MCF 10A (cell line): ENCODE measurements at regions not wholly inside any gene's neighbourhood (a gene's known extent, or its start where the extent isn't known, plus 50 kb on each side); places are given as distances from the start of the nearest gene placed in this dataset.
A peak's percentile ranks its signal among the peaks of the same experiment; 100 is the strongest.

Experiments
- BruUV-seq: library from RNA; stranded (reverse); fragments of 400-500 nt; replicated peaks from 2 replicates; lab custom pipeline; 2021; lab: Mats Ljungman, UMichigan
- CTCF ChIA-PET: fragments of 300-600 bp; sonication (Branson Sonifier 250); formaldehyde crosslinking; extraction: SDS; loops from one replicate; lab custom pipeline; 2021; ENCODE audit warnings: antibody characterized with exemption, inconsistent platforms; lab: Yijun Ruan, JAX
- POLR2A ChIA-PET: fragments of 300-600, 350-650 bp; sonication (Branson Sonifier 250); formaldehyde crosslinking; extraction: SDS; loops from one replicate; lab custom pipeline; 2020; ENCODE audit warnings: antibody characterized with exemption, inconsistent platforms; lab: Yijun Ruan, JAX
- DNase-seq: peaks from one replicate; pipeline ENCODE4 v3.0.0-alpha.2; 2018; ENCODE audit not compliant: unreplicated experiment
- H3K27ac Mint-ChIP-seq: one replicate; pipeline ENCODE4 v1.8.0; 2022; ENCODE audit warnings: mild to moderate bottlenecking, low read depth, mixed read lengths; ENCODE audit not compliant: unreplicated experiment
- H3K27me3 Mint-ChIP-seq: one replicate; pipeline ENCODE4 v1.8.0; 2022; ENCODE audit warnings: mixed read lengths; ENCODE audit not compliant: insufficient read depth, unreplicated experiment
- H3K36me3 Mint-ChIP-seq: one replicate; pipeline ENCODE4 v1.8.0; 2022; ENCODE audit warnings: mild to moderate bottlenecking, moderate library complexity, mixed read lengths; ENCODE audit not compliant: insufficient read depth, unreplicated experiment
- H3K4me1 Mint-ChIP-seq: one replicate; pipeline ENCODE4 v1.8.0; 2022; ENCODE audit warnings: mixed read lengths; ENCODE audit not compliant: insufficient read depth, unreplicated experiment
- H3K4me3 Mint-ChIP-seq: one replicate; pipeline ENCODE4 v1.8.0; 2022; ENCODE audit warnings: mild to moderate bottlenecking, moderate library complexity, mixed read lengths; ENCODE audit not compliant: unreplicated experiment
- H3K9me3 Mint-ChIP-seq: one replicate; pipeline ENCODE4 v1.8.0; 2022; ENCODE audit warnings: mixed read lengths; ENCODE audit not compliant: unreplicated experiment
- intact Hi-C: fragments of 100-400 bp; cut with micrococcal nuclease; formaldehyde crosslinking; loops from 2 replicates; pipeline ENCODE4 v1.14.1; 2022
- TF ChIP-seq, protein P1 (sequence below): fragments of 200-600 bp; IDR thresholded peaks from one replicate; pipeline ENCODE4 v1.8.0; 2022; ENCODE audit warnings: antibody characterized with exemption, mild to moderate bottlenecking; ENCODE audit not compliant: unreplicated experiment

DNA sequence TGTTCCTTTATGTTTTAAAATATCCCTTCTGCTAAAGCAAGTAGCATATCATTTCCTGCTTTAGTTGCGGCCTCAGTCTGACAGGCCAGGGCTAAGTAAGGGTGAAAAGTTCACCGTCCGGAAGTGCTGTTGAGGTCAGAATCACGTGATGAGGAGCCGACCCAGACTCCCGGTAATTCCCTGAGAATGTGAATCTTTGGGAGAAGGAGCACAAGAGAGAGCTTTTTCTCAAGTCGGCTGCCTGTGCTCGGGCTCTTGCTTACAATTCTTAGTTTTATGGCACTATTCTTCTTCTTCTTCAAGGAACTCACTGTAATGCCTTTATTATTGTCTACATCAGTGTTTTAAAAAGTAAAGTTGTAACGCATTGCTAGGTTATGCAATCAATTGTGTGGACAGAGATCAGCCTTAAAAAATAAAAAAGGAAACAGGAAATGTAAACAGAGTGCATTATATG, 309.3 kb downstream of the PRL start:
- no peaks in the 10 kb centered on the region for H3K36me3 Mint-ChIP-seq
- H3K27ac Mint-ChIP-seq = no peak overlapping the region
- CTCF ChIA-PET = no interaction called here
- TF ChIP-seq, protein P1, sequence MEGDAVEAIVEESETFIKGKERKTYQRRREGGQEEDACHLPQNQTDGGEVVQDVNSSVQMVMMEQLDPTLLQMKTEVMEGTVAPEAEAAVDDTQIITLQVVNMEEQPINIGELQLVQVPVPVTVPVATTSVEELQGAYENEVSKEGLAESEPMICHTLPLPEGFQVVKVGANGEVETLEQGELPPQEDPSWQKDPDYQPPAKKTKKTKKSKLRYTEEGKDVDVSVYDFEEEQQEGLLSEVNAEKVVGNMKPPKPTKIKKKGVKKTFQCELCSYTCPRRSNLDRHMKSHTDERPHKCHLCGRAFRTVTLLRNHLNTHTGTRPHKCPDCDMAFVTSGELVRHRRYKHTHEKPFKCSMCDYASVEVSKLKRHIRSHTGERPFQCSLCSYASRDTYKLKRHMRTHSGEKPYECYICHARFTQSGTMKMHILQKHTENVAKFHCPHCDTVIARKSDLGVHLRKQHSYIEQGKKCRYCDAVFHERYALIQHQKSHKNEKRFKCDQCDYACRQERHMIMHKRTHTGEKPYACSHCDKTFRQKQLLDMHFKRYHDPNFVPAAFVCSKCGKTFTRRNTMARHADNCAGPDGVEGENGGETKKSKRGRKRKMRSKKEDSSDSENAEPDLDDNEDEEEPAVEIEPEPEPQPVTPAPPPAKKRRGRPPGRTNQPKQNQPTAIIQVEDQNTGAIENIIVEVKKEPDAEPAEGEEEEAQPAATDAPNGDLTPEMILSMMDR = no peak
- intact Hi-C loops = no loop called here
- no peaks in the 10 kb centered on the region for H3K27me3 Mint-ChIP-seq
- H3K9me3 Mint-ChIP-seq = no peaks in the 10 kb centered on the region
- peaks cover 6% of the 10 kb centered on the region for H3K4me1 Mint-ChIP-seq
- POLR2A ChIA-PET = interaction anchor here (0.6 kb wide), 1 partner anchor 340 kb away, joined by 3 read pairs; no protein-coding TSS in a partner anchor
- H3K4me3 Mint-ChIP-seq = peak overlapping the region; percentile 18
- DNase-seq = peak; percentile 71
- no TSS peak for BruUV-seq

DNA sequence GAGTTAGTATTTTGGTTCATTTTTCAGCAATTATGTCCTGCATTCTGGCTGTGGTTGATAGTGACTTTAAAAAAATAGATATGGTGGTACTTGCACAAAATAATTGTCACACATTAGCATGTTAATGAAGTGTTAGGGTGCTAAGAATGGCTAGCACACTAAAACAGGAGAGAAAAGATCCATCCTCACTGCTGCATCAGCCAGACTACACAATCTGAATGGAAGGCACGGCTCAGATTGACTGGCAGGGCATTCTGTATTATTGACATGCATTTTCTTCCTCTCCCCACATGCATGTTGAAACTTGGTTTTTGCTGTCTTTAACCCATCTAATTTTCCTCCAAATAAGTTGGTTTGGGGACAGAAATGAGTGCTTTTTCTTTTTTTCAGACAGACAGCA, 306.3 kb downstream of the PRL start:
- POLR2A ChIA-PET = no interaction called here
- Mint-ChIP-seq H3K9me3 (no peaks in the 10 kb centered on the region), H3K4me3 (no peak overlapping the region), H3K4me1 (peaks cover 6% of the 10 kb centered on the region), H3K27me3 (no peaks in the 10 kb centered on the region), H3K36me3 (no peaks in the 10 kb centered on the region), H3K27ac (no peak overlapping the region)
- no peak for DNase-seq
- TF ChIP-seq, protein P1 = no peak
- CTCF ChIA-PET = interaction anchor here (1.2 kb wide), 1 partner anchor 10 kb away, joined by 3 read pairs; no protein-coding TSS in a partner anchor
- intact Hi-C loops = no loop called here
- no TSS peak for BruUV-seq

DNA sequence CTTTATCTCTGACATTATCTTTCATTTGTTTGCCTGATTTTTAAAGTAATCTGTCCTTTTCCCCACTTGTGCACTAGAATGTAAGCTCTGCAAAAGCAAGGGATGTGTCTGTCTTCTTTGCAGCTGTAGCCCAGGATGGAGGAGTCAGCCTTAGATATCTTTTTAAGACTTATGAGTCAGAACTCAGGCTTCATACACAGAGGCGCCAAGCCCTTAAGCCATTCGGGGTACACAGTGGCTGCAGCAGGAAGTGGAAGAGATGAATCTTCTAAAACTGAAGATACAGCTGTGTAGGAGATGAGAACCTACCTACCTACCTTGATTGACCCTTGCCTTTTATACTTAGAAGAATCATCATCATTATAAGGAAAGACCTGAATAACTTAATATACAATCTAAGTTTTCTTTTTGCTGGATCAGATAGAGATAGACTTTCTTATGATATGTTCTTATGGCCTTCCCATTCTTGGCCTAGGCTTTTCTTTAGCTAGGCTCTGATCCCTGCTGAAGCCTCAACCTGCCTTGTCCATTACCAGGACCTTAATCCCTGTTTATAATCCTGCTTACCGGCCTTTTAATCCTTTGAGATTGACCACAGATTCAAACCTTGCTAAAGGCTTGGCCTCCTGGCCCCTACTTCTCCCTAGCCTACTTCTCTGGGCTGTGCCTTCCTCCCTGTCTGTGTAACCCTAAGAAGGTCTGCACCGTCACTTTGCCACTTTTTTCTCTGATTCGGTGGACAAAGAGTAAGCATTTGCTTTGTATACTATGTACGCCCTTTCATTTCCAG, 304.5 kb downstream of the PRL start:
- ChIA-PET CTCF (interaction anchor here (0.6 kb wide), 1 partner anchor 1604 kb away, joined by 3 read pairs; no protein-coding TSS in a partner anchor), POLR2A (interaction anchor here (0.7 kb wide), 2 partner anchors 24 to 44 kb away, joined by 3 read pairs; no protein-coding TSS in a partner anchor)
- H3K4me3 Mint-ChIP-seq = no peak overlapping the region
- no peaks in the 10 kb centered on the region for H3K27me3 Mint-ChIP-seq
- H3K27ac Mint-ChIP-seq = no peak overlapping the region
- peak; percentile 16 for DNase-seq
- TF ChIP-seq, protein P1 = no peak
- no peaks in the 10 kb centered on the region for H3K9me3 Mint-ChIP-seq
- H3K4me1 Mint-ChIP-seq = peaks cover 6% of the 10 kb centered on the region
- intact Hi-C loops = no loop called here
- H3K36me3 Mint-ChIP-seq = no peaks in the 10 kb centered on the region
- no TSS peak for BruUV-seq

DNA sequence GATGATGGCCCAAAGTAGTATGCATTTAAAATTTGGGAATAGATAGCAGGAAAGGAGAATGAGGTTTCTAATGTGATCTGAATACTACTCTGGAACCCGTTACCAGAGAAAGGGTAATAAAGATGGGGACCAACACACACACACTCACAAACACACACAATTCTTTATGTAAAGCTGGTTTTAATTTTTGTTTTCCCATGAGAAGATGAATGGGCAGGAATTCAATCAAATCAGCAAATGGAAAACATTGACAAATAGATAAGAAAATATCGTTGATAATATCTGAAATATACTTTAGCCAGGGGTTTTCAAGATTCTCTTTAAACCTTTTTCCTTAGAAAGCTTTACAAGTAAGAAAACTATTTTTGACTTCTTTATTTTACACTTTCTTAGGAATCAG, 303.0 kb downstream of the PRL start:
- POLR2A ChIA-PET = interaction anchor here (0.6 kb wide), 1 partner anchor 72 kb away, joined by 3 read pairs; no protein-coding TSS in a partner anchor
- intact Hi-C loops = no loop called here
- H3K27me3 Mint-ChIP-seq = no peaks in the 10 kb centered on the region
- H3K4me3 Mint-ChIP-seq = no peak overlapping the region
- no TSS peak for BruUV-seq
- H3K27ac Mint-ChIP-seq = no peak overlapping the region
- TF ChIP-seq, protein P1 = no peak
- no peak for DNase-seq
- H3K4me1 Mint-ChIP-seq = peaks cover 6% of the 10 kb centered on the region
- H3K9me3 Mint-ChIP-seq = no peaks in the 10 kb centered on the region
- no peaks in the 10 kb centered on the region for H3K36me3 Mint-ChIP-seq
- CTCF ChIA-PET = interaction anchor here (0.6 to 1.0 kb wide), 2 partner anchors 288 to 404 kb away, joined by 3 to 4 read pairs; no protein-coding TSS in a partner anchor
